Left ventricle myocardium inferior (tissue), 1 donor: ENCODE measurements at regions not wholly inside any gene's neighbourhood (a gene's known extent, or its start where the extent isn't known, plus 50 kb on each side); places are given as distances from the start of the nearest gene placed in this dataset.
"Not testable (repeated sequence)": the region's sequence is repeated elsewhere in the genome, so short reads cannot be mapped to it uniquely, and the experiment has no call there.

Experiments used
- DNase-seq: peaks from one replicate; pipeline ENCODE4 v3.0.0-alpha.2; 2020
- H3K27ac ChIP-seq: fragments of 200-600 bp; replicated peaks from 2 replicates; pipeline ENCODE4 v1.8.0; 2021
- H3K27me3 ChIP-seq: fragments of 200-600 bp; 2 replicates; pipeline ENCODE4 v1.8.0; 2021; ENCODE audit warnings: low read depth
- H3K36me3 ChIP-seq: fragments of 200-600 bp; 2 replicates; pipeline ENCODE4 v1.8.0; 2021
- H3K4me1 ChIP-seq: fragments of 200-600 bp; 2 replicates; pipeline ENCODE4 v1.8.0; 2021
- H3K4me3 ChIP-seq: fragments of 200-600 bp; 2 replicates; pipeline ENCODE4 v1.8.0; 2021; ENCODE audit warnings: mild to moderate bottlenecking, moderate library complexity
- H3K9me3 ChIP-seq: fragments of 200-600 bp; replicated peaks from 2 replicates; pipeline ENCODE4 v1.8.0; 2021
- intact Hi-C: fragments of 100-400 bp; cut with micrococcal nuclease; formaldehyde crosslinking; loops from one replicate; pipeline ENCODE4 v1.11.0; 2022
- donor health status: DM: no; HTN: yes; CAD: no; lungs with severe emphysema.

DNA sequence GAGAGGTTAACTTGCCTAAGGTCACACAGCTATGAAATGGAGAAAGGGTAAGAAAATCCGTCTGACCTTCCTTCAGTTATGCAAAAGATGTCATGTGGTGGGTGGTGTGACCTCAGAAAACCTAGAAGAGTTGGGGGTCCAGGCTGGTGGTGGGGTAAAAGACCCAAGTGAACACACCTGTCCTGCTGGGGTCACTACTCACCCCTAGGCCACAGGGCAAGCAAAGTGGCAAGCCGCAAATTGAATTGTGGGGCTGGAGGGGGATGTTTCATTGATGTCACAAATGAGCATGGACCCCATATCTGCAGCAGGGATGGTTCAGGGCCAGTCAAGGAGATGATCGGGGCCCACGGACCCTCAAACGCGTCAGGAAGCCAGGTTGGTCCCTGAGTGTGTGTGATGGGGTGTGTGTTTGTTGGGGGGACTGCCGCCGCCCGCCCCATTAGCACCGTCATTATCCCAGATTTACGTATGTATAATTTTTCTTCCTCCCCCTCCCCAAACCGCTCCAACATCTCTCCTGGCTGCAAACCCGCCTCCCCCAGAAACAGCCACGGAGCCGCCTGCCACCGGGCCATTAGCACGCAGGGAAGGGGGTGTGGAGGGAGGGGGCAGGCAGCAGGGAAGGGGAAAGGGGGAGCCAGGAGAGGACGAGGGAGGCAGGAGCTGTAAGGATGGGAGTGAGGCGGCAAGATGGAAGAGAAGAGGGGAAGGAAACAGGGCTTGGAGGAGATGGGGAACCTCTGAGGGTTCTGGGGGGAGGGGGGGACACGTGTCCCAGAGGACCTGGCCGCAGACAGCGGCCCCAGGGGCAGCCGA, 157.4 kb downstream of the CRLF3 start:
- H3K27me3 ChIP-seq, H3K36me3 ChIP-seq, DNase-seq, H3K9me3 ChIP-seq, H3K27ac ChIP-seq, H3K4me1 ChIP-seq, intact Hi-C loops: not testable (repeated sequence)
- peak overlapping the region; percentile 64 for H3K4me3 ChIP-seq

GRCh38 chr17:30663727-30664455, 160.6 kb downstream of the CRLF3 start:
- intact Hi-C loops, H3K9me3 ChIP-seq, H3K4me1 ChIP-seq, H3K27ac ChIP-seq, DNase-seq, H3K27me3 ChIP-seq, H3K36me3 ChIP-seq, H3K4me3 ChIP-seq: not testable (repeated sequence)

GRCh38 chr17:30657148-30657547, 167.3 kb downstream of the CRLF3 start:
- H3K27ac ChIP-seq, DNase-seq, H3K4me3 ChIP-seq, H3K9me3 ChIP-seq, H3K36me3 ChIP-seq, intact Hi-C loops, H3K27me3 ChIP-seq, H3K4me1 ChIP-seq: not testable (repeated sequence)

DNA sequence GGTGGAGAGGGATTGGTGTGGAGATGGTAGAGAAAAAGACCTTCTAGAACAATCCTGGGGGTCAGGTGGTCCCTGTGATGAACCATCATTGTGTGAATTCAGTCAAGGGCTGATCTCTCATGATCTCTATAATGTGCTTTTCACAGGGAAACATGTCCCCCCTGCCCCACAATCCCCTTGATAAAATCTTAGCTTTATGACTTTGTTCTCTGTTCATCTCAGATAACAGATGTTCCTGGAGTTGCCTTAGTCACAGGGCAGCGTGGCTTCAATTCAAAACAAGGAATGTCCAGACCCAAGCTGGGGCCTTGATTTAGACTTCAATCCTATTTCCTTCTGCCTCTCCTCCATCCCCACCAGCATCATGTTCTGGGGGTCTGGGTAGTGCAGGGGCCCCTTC, 171.5 kb downstream of the CRLF3 start:
- H3K4me3 ChIP-seq, H3K36me3 ChIP-seq, H3K27ac ChIP-seq, H3K4me1 ChIP-seq, DNase-seq, intact Hi-C loops, H3K27me3 ChIP-seq, H3K9me3 ChIP-seq: not testable (repeated sequence)

GRCh38 chr17:30650149-30650548, 172.9 kb downstream of the GOSR1 start:
- H3K27ac ChIP-seq, intact Hi-C loops, H3K4me3 ChIP-seq, H3K4me1 ChIP-seq, H3K9me3 ChIP-seq, DNase-seq, H3K36me3 ChIP-seq: not testable (repeated sequence)
- H3K27me3 ChIP-seq: peaks cover 23% of the 10 kb centered on the region

GRCh38 chr17:30648015-30648620, 170.9 kb downstream of the GOSR1 start:
- H3K36me3 ChIP-seq, H3K4me1 ChIP-seq, intact Hi-C loops, H3K9me3 ChIP-seq, H3K27ac ChIP-seq, DNase-seq, H3K4me3 ChIP-seq: not testable (repeated sequence)
- H3K27me3 ChIP-seq: peaks cover 23% of the 10 kb centered on the region

DNA sequence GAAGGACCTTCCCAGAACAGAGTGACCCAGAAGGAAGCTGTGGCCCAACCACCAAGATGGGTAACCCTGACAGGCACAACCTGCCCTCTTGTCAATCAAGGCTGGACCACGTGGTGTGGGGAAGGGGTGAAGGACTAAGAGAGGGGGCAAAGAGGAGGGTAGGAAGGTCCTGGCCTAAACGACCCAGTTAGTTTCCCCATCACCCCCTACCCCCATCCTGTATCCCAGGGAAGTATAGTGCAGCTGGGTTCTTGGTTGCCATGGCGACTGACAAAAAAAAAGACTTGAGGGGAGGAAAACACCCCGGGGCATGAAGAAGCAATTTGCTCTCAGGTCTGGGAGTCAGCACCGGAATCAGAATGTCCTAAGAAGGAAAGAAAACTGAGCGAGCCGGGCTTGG, 168.7 kb downstream of the GOSR1 start:
- H3K27me3 ChIP-seq: peaks cover 23% of the 10 kb centered on the region
- DNase-seq, intact Hi-C loops, H3K36me3 ChIP-seq, H3K4me1 ChIP-seq, H3K9me3 ChIP-seq, H3K4me3 ChIP-seq, H3K27ac ChIP-seq: not testable (repeated sequence)

DNA sequence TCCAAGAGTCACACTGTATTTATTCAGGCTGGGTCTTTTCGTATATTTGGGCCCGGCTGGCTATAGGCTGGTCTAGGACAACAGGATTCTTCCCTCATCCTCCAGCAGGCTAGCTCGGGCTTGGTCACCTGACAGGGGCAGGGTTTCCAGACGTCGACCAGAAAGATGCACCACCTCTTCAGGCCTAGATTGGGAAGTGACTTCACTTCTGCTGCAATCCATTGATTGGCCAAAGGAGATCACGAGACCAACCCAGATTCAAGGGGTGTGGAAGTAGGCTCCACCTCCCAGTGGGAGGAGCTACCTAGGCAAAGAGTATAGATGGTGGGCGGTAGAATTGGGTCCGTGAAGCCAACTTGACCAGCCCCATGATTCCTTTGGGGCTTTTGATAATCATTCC, 167.5 kb downstream of the GOSR1 start:
- H3K9me3 ChIP-seq, intact Hi-C loops, H3K4me3 ChIP-seq, H3K4me1 ChIP-seq, DNase-seq, H3K27ac ChIP-seq, H3K36me3 ChIP-seq: not testable (repeated sequence)
- H3K27me3 ChIP-seq: peaks cover 23% of the 10 kb centered on the region

DNA sequence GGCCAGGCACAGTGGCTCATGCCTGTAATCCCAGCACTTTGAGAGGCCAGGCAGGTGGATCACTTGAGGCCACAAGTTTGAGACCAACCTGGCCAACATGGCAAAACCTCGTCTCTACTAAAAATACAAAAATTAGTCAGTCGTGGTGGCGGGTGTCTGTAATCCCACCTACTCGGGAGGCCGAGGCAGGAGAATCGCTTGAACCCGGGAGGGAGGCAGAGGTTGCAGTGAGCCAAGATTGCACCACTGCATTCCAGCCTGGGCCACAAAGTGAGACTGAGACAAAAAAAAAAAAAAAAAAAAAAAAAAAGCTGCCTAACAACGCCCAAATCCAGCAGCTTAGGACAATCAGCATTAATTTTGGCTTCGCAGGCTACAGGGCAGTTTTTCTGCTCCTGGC, 167.1 kb downstream of the GOSR1 start:
- H3K9me3 ChIP-seq, H3K4me1 ChIP-seq: not testable (repeated sequence)

DNA sequence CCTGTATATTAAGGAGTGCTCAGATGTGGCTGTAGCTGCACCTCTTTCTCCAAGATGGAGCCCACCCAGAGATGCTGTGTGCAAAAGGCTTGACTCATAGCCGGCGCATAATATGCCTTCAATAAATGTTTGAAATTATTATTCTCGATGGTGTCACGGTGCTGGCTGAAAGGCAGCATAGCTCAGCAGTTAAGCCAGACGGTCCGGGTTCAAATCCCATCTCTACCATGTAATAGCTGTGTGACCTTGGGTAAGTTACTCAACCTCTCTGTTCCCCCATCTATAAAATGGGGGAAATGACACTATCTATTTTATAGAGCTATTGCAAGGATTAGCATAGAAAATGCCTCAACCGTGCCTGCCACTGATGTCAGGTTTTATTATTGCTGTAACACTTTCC, 164.2 kb downstream of the GOSR1 start:
- H3K36me3 ChIP-seq, intact Hi-C loops, H3K27ac ChIP-seq, H3K4me3 ChIP-seq, H3K4me1 ChIP-seq, DNase-seq, H3K27me3 ChIP-seq, H3K9me3 ChIP-seq: not testable (repeated sequence)

More for the DNA sequence above, 167.1 kb downstream of the GOSR1 start:
- H3K27ac ChIP-seq, H3K4me3 ChIP-seq, intact Hi-C loops, DNase-seq, H3K36me3 ChIP-seq: not testable (repeated sequence)
- H3K27me3 ChIP-seq: peaks cover 23% of the 10 kb centered on the region

- DNase-seq, H3K36me3 ChIP-seq, H3K27ac ChIP-seq, H3K27me3 ChIP-seq, H3K4me1 ChIP-seq, H3K4me3 ChIP-seq, H3K9me3 ChIP-seq, intact Hi-C loops: not testable (repeated sequence)
Measured at GRCh38 chr17:30639391-30639790, 162.2 kb downstream of the GOSR1 start.

DNA sequence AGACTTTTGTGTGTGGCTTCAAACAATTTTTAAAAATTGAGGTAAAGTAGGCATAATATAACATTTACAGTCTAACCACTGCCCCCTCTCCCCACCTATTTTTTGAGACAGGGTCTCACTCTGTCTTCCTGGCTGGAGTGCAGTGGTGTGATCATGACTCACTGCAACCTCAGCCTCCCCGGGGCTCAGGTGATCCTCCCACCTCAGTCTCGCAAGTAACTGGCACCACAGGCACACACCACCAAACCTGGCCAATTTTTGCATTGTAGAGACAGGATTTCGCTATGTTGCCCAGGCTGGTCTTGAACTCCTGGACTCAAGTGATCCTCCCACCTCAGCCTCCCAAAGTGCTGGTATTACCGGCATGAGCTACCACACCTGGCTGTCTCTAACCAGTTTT, 161.8 kb downstream of the GOSR1 start:
- H3K9me3 ChIP-seq, H3K27me3 ChIP-seq, intact Hi-C loops, H3K36me3 ChIP-seq, H3K27ac ChIP-seq, H3K4me3 ChIP-seq, H3K4me1 ChIP-seq, DNase-seq: not testable (repeated sequence)

DNA sequence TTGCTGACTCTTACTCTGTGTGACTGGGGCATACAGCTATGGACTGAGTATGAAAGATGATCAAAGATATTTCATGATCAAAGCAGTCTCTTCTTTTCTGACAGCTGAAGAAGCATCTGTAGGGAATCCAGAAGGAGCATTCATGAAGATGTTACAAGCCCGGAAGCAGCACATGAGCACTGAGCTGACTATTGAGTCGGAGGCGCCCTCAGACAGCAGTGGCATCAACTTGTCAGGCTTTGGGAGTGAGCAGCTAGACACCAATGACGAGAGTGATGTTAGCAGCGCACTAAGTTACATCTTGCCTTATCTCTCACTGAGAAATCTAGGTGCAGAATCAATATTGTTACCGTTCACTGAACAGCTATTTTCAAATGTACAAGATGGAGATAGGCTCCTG, 154.4 kb downstream of the GOSR1 start:
- H3K4me1 ChIP-seq, intact Hi-C loops, H3K4me3 ChIP-seq: not testable (repeated sequence)

DNA sequence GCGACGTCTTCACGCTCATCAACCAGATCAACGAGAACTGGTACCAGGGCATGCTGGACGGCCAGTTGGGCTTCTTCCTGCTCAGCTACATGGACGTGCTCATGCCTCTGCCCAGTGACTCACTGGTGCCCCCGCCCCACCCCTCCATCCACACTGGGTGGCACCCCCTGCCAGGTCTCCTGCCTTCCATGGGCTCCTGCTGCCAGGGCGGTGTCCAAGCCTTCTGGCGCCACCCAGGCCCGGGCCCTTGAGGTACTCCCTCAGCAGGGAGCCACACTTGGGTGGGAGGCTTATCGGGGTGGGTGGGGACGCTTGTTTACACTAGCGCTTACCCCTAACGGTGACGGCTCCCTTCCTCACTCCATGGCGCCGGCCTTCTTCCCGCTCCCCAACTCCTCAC, 148.2 kb downstream of the GOSR1 start:
- H3K4me3 ChIP-seq, DNase-seq, intact Hi-C loops, H3K27ac ChIP-seq, H3K9me3 ChIP-seq, H3K4me1 ChIP-seq, H3K27me3 ChIP-seq: not testable (repeated sequence)
- H3K36me3 ChIP-seq: peaks cover 16% of the 10 kb centered on the region

More for the DNA sequence above, 154.4 kb downstream of the GOSR1 start:
- H3K27me3 ChIP-seq, DNase-seq, H3K27ac ChIP-seq, H3K9me3 ChIP-seq: not testable (repeated sequence)
- peaks cover 16% of the 10 kb centered on the region for H3K36me3 ChIP-seq
